ENCODE measurements at regions not wholly inside any gene's neighbourhood (a gene's known extent, or its start where the extent isn't known, plus 50 kb on each side); places are given as distances from the start of the nearest gene placed in this dataset.

- H3K4me3 Mint-ChIP-seq (ENCODE audit: low read depth): no peak overlapping the region
- no peaks in the 10 kb centered on the region for H3K36me3 Mint-ChIP-seq (ENCODE audit: insufficient read depth)
- TF ChIP-seq CTCF (IDR thresholded peaks at IDR 0.05; ENCODE audit: unreplicated experiment): no peak
- H3K9me3 Mint-ChIP-seq (ENCODE audit: low read depth): no peaks in the 10 kb centered on the region
- peaks cover 48% of the 10 kb centered on the region for H3K27me3 Mint-ChIP-seq
- no peak overlapping the region for H3K27ac Mint-ChIP-seq
- DNase-seq (ENCODE audit: low spot score, unreplicated experiment): no peak
- H3K4me1 Mint-ChIP-seq (ENCODE audit: low read depth): no peaks in the 10 kb centered on the region
Observed at GRCh38 chr11:119934267-119934666, 203.6 kb downstream of the TRIM29 start.

GRCh38 chr11:119933584-119933983 lies 204.3 kb downstream of the TRIM29 start:
- Mint-ChIP-seq H3K36me3 (ENCODE audit: insufficient read depth) (no peaks in the 10 kb centered on the region), H3K27me3 (peaks cover 45% of the 10 kb centered on the region), H3K27ac (no peak overlapping the region), H3K9me3 (ENCODE audit: low read depth) (no peaks in the 10 kb centered on the region), H3K4me1 (ENCODE audit: low read depth) (no peaks in the 10 kb centered on the region), H3K4me3 (ENCODE audit: low read depth) (no peak overlapping the region)
- DNase-seq (ENCODE audit: low spot score, unreplicated experiment): no peak
- no peak for TF ChIP-seq CTCF (IDR thresholded peaks at IDR 0.05; ENCODE audit: unreplicated experiment)

GRCh38 chr11:119932828-119933562 lies 204.0 kb upstream of the NECTIN1 start:
- Mint-ChIP-seq H3K4me3 (ENCODE audit: low read depth) (no peak overlapping the region), H3K27ac (no peak overlapping the region), H3K36me3 (ENCODE audit: insufficient read depth) (no peaks in the 10 kb centered on the region), H3K4me1 (ENCODE audit: low read depth) (no peaks in the 10 kb centered on the region), H3K9me3 (ENCODE audit: low read depth) (no peaks in the 10 kb centered on the region), H3K27me3 (peaks cover 45% of the 10 kb centered on the region)
- DNase-seq (ENCODE audit: low spot score, unreplicated experiment): no peak
- no peak for TF ChIP-seq CTCF (IDR thresholded peaks at IDR 0.05; ENCODE audit: unreplicated experiment)

- TF ChIP-seq CTCF (IDR thresholded peaks at IDR 0.05; ENCODE audit: unreplicated experiment): no peak
- DNase-seq (ENCODE audit: low spot score, unreplicated experiment): no peak
- Mint-ChIP-seq H3K4me3 (ENCODE audit: low read depth) (no peak overlapping the region), H3K36me3 (ENCODE audit: insufficient read depth) (no peaks in the 10 kb centered on the region), H3K4me1 (ENCODE audit: low read depth) (no peaks in the 10 kb centered on the region), H3K27ac (no peak overlapping the region), H3K9me3 (ENCODE audit: low read depth) (no peaks in the 10 kb centered on the region), H3K27me3 (peaks cover 34% of the 10 kb centered on the region)
Observed at GRCh38 chr11:119928047-119928446, 199.0 kb upstream of the NECTIN1 start.

GRCh38 chr11:119924017-119924416 lies 195.0 kb upstream of the NECTIN1 start:
- no peak for DNase-seq (ENCODE audit: low spot score, unreplicated experiment)
- no peaks in the 10 kb centered on the region for H3K9me3 Mint-ChIP-seq (ENCODE audit: low read depth)
- no peak overlapping the region for H3K27ac Mint-ChIP-seq
- TF ChIP-seq CTCF (IDR thresholded peaks at IDR 0.05; ENCODE audit: unreplicated experiment): no peak
- H3K36me3 Mint-ChIP-seq (ENCODE audit: insufficient read depth): no peaks in the 10 kb centered on the region
- H3K27me3 Mint-ChIP-seq: peaks cover 31% of the 10 kb centered on the region
- no peak overlapping the region for H3K4me3 Mint-ChIP-seq (ENCODE audit: low read depth)
- H3K4me1 Mint-ChIP-seq (ENCODE audit: low read depth): peaks cover 5% of the 10 kb centered on the region
